Erythroblast (primary cell): ENCODE measurements at regions not wholly inside any gene's neighbourhood (a gene's known extent, or its start where the extent isn't known, plus 50 kb on each side); places are given as distances from the start of the nearest gene placed in this dataset.

ENCODE experiments used
- GATA1 ChIP-seq: IDR thresholded peaks from 2 replicates; pipeline ENCODE4 v1.6.1; 2011; ENCODE audit warnings: low read depth, mild to moderate bottlenecking, control low read depth, low read length, moderate library complexity
- POLR2A ChIP-seq: IDR thresholded peaks from 2 replicates; pipeline ENCODE4 v1.6.1; 2011; ENCODE audit warnings: mild to moderate bottlenecking, low read length

DNA sequence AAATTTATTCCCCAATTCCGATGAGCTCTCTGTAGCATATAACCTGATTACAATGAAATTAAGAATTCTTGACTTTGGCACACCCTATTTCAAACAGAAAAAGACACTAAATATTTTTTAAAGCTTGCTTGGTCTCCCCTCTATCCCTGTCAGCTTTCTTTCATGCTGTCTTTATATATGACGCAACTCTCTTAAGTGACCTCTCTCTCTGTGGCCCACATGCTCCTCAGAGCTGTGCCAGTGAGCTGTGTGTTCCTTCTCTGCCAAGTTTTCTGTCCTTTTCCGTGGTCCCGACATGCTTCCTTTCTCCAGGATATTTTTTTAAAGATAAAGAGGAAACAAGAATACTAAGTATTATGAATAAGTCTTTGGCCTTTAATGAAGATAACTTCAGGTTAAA lies 484.0 kb downstream of the ETNK1 start:
- TF ChIP-seq POLR2A, result no peak
- TF ChIP-seq GATA1, result no peak
